NT2/D1 (cell line): ENCODE measurements at regions not wholly inside any gene's neighbourhood (a gene's known extent, or its start where the extent isn't known, plus 50 kb on each side); places are given as distances from the start of the nearest gene placed in this dataset.
"Not testable (repeated sequence)": the region's sequence is repeated elsewhere in the genome, so short reads cannot be mapped to it uniquely, and the experiment has no call there.

ENCODE experiments used
- DNase-seq: peaks from one replicate; pipeline ENCODE4 v3.0.0-alpha.2; 2011; ENCODE audit warnings: low read depth, low spot score
- H3K27me3 ChIP-seq: 2 replicates; pipeline ENCODE4 v1.6.0; 2011; ENCODE audit warnings: mild to moderate bottlenecking; ENCODE audit not compliant: insufficient read length, insufficient read depth
- H3K36me3 ChIP-seq: 2 replicates; pipeline ENCODE4 v1.6.1; 2011; ENCODE audit warnings: mild to moderate bottlenecking, low read length, mixed read lengths; ENCODE audit not compliant: insufficient read depth, insufficient read length
- H3K4me1 ChIP-seq: 2 replicates; pipeline ENCODE4 v1.5.1; 2011; ENCODE audit not compliant: insufficient read depth, insufficient read length
- H3K4me3 ChIP-seq: 2 replicates; pipeline ENCODE4 v1.5.1; 2011; ENCODE audit warnings: low read depth; ENCODE audit not compliant: insufficient read length
- H3K9ac ChIP-seq: 2 replicates; pipeline ENCODE4 v1.6.0; 2011; ENCODE audit warnings: low read depth; ENCODE audit not compliant: insufficient read length
- H3K9me3 ChIP-seq: 2 replicates; pipeline ENCODE4 v1.5.1; 2011; ENCODE audit warnings: mild to moderate bottlenecking, low read length; ENCODE audit not compliant: insufficient read depth
- SUZ12 ChIP-seq: IDR thresholded peaks from 2 replicates; pipeline ENCODE4 v1.6.1; 2011; ENCODE audit not compliant: insufficient read length, insufficient read depth; ENCODE audit errors: extremely low read depth
- YY1 ChIP-seq: IDR thresholded peaks from 2 replicates; pipeline ENCODE4 v1.6.1; 2011; ENCODE audit not compliant: insufficient read length, insufficient read depth
- ZNF274 ChIP-seq: IDR thresholded peaks from 2 replicates; pipeline ENCODE4 v1.6.1; 2011; ENCODE audit warnings: mild to moderate bottlenecking, low read depth, low read length

GRCh38 chr15:66968806-66969596 is 96.4 kb upstream of the SMAD3 start:
- H3K27me3 ChIP-seq, result no peaks in the 10 kb centered on the region
- no peaks in the 10 kb centered on the region for H3K36me3 ChIP-seq
- TF ChIP-seq YY1 (no peak), SUZ12 (no peak), ZNF274 (no peak)
- DNase-seq, result no peak
- no peak overlapping the region for H3K4me3 ChIP-seq
- no peaks in the 10 kb centered on the region for H3K4me1 ChIP-seq
- no peaks in the 10 kb centered on the region for H3K9me3 ChIP-seq
- no peak overlapping the region for H3K9ac ChIP-seq

GRCh38 chr15:66974131-66974530 is 91.3 kb upstream of the SMAD3 start:
- not testable (repeated sequence) for DNase-seq, H3K4me3 ChIP-seq, H3K9me3 ChIP-seq, H3K27me3 ChIP-seq, H3K9ac ChIP-seq, H3K36me3 ChIP-seq, H3K4me1 ChIP-seq

GRCh38 chr15:66976106-66976640 is 89.2 kb upstream of the SMAD3 start:
- DNase-seq, H3K9me3 ChIP-seq, H3K9ac ChIP-seq, H3K4me3 ChIP-seq, H3K4me1 ChIP-seq, H3K36me3 ChIP-seq, H3K27me3 ChIP-seq: not testable (repeated sequence)

GRCh38 chr15:66980326-66980725 is 85.1 kb upstream of the SMAD3 start:
- H3K4me1 ChIP-seq, DNase-seq, H3K9ac ChIP-seq, H3K27me3 ChIP-seq, H3K36me3 ChIP-seq, H3K9me3 ChIP-seq, H3K4me3 ChIP-seq: not testable (repeated sequence)

- H3K36me3 ChIP-seq, result no peaks in the 10 kb centered on the region
- H3K4me3 ChIP-seq, result no peak overlapping the region
- H3K4me1 ChIP-seq, result no peaks in the 10 kb centered on the region
- no peak overlapping the region for H3K9ac ChIP-seq
- no peaks in the 10 kb centered on the region; the same call in 1 of the 2 replicates for H3K9me3 ChIP-seq
- no peak for DNase-seq
- TF ChIP-seq SUZ12, result no peak
- TF ChIP-seq ZNF274, result no peak
- TF ChIP-seq YY1, result no peak
- no peaks in the 10 kb centered on the region for H3K27me3 ChIP-seq
Measured at GRCh38 chr15:66981771-66982170, 83.6 kb upstream of the SMAD3 start.

GRCh38 chr15:66982250-66982649 is 83.2 kb upstream of the SMAD3 start:
- H3K4me3 ChIP-seq, result no peak overlapping the region
- no peak for TF ChIP-seq ZNF274
- TF ChIP-seq YY1, result no peak
- DNase-seq, result no peak
- no peaks in the 10 kb centered on the region; the same call in 1 of the 2 replicates for H3K9me3 ChIP-seq
- no peaks in the 10 kb centered on the region for H3K4me1 ChIP-seq
- no peak overlapping the region for H3K9ac ChIP-seq
- no peaks in the 10 kb centered on the region for H3K36me3 ChIP-seq
- no peaks in the 10 kb centered on the region for H3K27me3 ChIP-seq

- Histone ChIP-seq H3K9ac (no peak overlapping the region), H3K9me3 (no peaks in the 10 kb centered on the region; the same call in 1 of the 2 replicates), H3K4me3 (no peak overlapping the region), H3K4me1 (no peaks in the 10 kb centered on the region), H3K27me3 (peaks cover 1% of the 10 kb centered on the region), H3K36me3 (no peaks in the 10 kb centered on the region)
- TF ChIP-seq SUZ12 (no peak), ZNF274 (no peak)
- DNase-seq, result no peak
Measured at GRCh38 chr15:66982816-66983215, 82.6 kb upstream of the SMAD3 start.

- Histone ChIP-seq H3K4me3 (no peak overlapping the region), H3K36me3 (no peaks in the 10 kb centered on the region), H3K9ac (no peak overlapping the region), H3K4me1 (no peaks in the 10 kb centered on the region), H3K9me3 (no peaks in the 10 kb centered on the region; the same call in 1 of the 2 replicates), H3K27me3 (peaks cover 3% of the 10 kb centered on the region)
- DNase-seq, result no peak
- TF ChIP-seq SUZ12 (no peak), YY1 (no peak), ZNF274 (no peak)
Measured at GRCh38 chr15:66985653-66986052, 79.7 kb upstream of the SMAD3 start.
